GM23338 (cell line): ENCODE measurements at regions not wholly inside any gene's neighbourhood (a gene's known extent, or its start where the extent isn't known, plus 50 kb on each side); places are given as distances from the start of the nearest gene placed in this dataset.
A peak's percentile ranks its signal among the peaks of the same experiment; 100 is the strongest.

Experiments used
- ATAC-seq: fragments of 200-7000 bp; cut with Tn5 transposase; 3 replicates; pipeline ENCODE4 v1.9.1; 2020
- DNase-seq: peaks from one replicate; pipeline ENCODE4 v3.0.0-alpha.2; 2015; ENCODE audit warnings: low spot score
- H2AFZ ChIP-seq: fragments of 200-600 bp; sonication (generic); 2 replicates; pipeline ENCODE4 v1.8.0; 2016; ENCODE audit warnings: antibody characterized with exemption, mild to moderate bottlenecking, moderate library complexity
- H3F3A ChIP-seq: fragments of 200-600 bp; sonication (generic); replicated peaks from 2 replicates; pipeline ENCODE4 v1.8.0; 2017; ENCODE audit warnings: antibody characterized with exemption, mixed run types, low read depth
- H3K27ac ChIP-seq: fragments of 200-600 bp; sonication (generic); 2 replicates; pipeline ENCODE4 v1.6.1; 2016; ENCODE audit warnings: low read depth
- H3K27me3 ChIP-seq: fragments of 200-600 bp; sonication (generic); 2 replicates; pipeline ENCODE4 v1.8.0; 2016; ENCODE audit warnings: mild to moderate bottlenecking, mixed run types, moderate library complexity; ENCODE audit not compliant: insufficient read depth
- H3K36me3 ChIP-seq: fragments of 200-600 bp; sonication (generic); 2 replicates; pipeline ENCODE4 v1.8.0; 2016; ENCODE audit warnings: mild to moderate bottlenecking; ENCODE audit not compliant: insufficient read depth
- H3K4me1 ChIP-seq: fragments of 200-600 bp; sonication (generic); 2 replicates; pipeline ENCODE4 v1.8.0; 2016; ENCODE audit warnings: mild to moderate bottlenecking, moderate library complexity; ENCODE audit not compliant: insufficient read depth
- H3K4me2 ChIP-seq: fragments of 200-600 bp; sonication (generic); 2 replicates; pipeline ENCODE4 v1.7.1; 2017; ENCODE audit warnings: mixed run types
- H3K4me3 ChIP-seq: fragments of 200-600 bp; sonication (generic); 2 replicates; pipeline ENCODE4 v1.6.1; 2016; ENCODE audit warnings: mixed run types
- H3K79me2 ChIP-seq: fragments of 200-600 bp; sonication (generic); replicated peaks from 2 replicates; pipeline ENCODE4 v1.8.0; 2017; ENCODE audit warnings: mild to moderate bottlenecking; ENCODE audit not compliant: insufficient read depth
- H3K9me2 ChIP-seq: fragments of 200-600 bp; sonication (generic); 2 replicates; pipeline ENCODE4 v1.8.0; 2017; ENCODE audit not compliant: insufficient read depth
- H4K20me1 ChIP-seq: fragments of 200-600 bp; sonication (generic); replicated peaks from 2 replicates; pipeline ENCODE4 v1.8.0; 2017; ENCODE audit warnings: mild to moderate bottlenecking; ENCODE audit not compliant: insufficient read depth
- H3K27ac Mint-ChIP-seq: 2 replicates; pipeline ENCODE4 v1.8.0; 2020; ENCODE audit warnings: inconsistent platforms, mild to moderate bottlenecking, moderate library complexity, mixed read lengths
- H3K27me3 Mint-ChIP-seq: 3 replicates; pipeline ENCODE4 v1.8.0; 2022; ENCODE audit warnings: low read depth, mild to moderate bottlenecking, moderate library complexity, mixed read lengths, inconsistent platforms; ENCODE audit not compliant: insufficient read depth, poor library complexity
- H3K36me3 Mint-ChIP-seq: 3 replicates; pipeline ENCODE4 v1.8.0; 2021; ENCODE audit warnings: low read depth, mild to moderate bottlenecking, inconsistent platforms, moderate library complexity, mixed read lengths
- H3K4me1 Mint-ChIP-seq: 3 replicates; pipeline ENCODE4 v1.8.0; 2020; ENCODE audit warnings: mild to moderate bottlenecking, inconsistent platforms, mixed read lengths
- H3K4me3 Mint-ChIP-seq: 3 replicates; pipeline ENCODE4 v1.8.0; 2021; ENCODE audit warnings: moderate library complexity, mild to moderate bottlenecking, inconsistent platforms, mixed read lengths
- H3K9me3 Mint-ChIP-seq: 3 replicates; pipeline ENCODE4 v1.8.0; 2020; ENCODE audit warnings: moderate library complexity, mild to moderate bottlenecking, inconsistent platforms, mixed read lengths
- CREB1 ChIP-seq: fragments of 250-450 bp; sonication (Bioruptor Pico); IDR thresholded peaks from 2 replicates; pipeline ENCODE4 v1.5.0; 2020; ENCODE audit warnings: low read depth, mild to moderate bottlenecking, moderate library complexity
- CTCF ChIP-seq, 2 experiments: fragments of 200-600 bp in 1 of 2; sonication (generic) in 1 of 2; conservative IDR thresholded peaks; 2 replicates each; pipeline versions ENCODE4 v1.5.1 to v1.6.1; 2016 to 2017; ENCODE audit warnings: antibody characterized with exemption in 2 of 2, low read depth in 2 of 2, mild to moderate bottlenecking in 2 of 2, moderate library complexity in 1 of 2
- EZH2 ChIP-seq: fragments of 200-600 bp; sonication (generic); IDR thresholded peaks from one replicate; pipeline ENCODE4 v1.8.0; 2017; ENCODE audit warnings: antibody characterized with exemption, mild to moderate bottlenecking, low read depth; ENCODE audit not compliant: unreplicated experiment
- EZH2phosphoT487 ChIP-seq: fragments of 200-600 bp; sonication (generic); IDR thresholded peaks from one replicate; pipeline ENCODE4 v1.8.1; 2018; ENCODE audit warnings: antibody characterized with exemption; ENCODE audit not compliant: unreplicated experiment
- JUNB ChIP-seq: IDR thresholded peaks from one replicate; pipeline ENCODE4 v1.6.1; 2016; ENCODE audit warnings: antibody characterized with exemption; ENCODE audit not compliant: unreplicated experiment
- NANOG ChIP-seq: IDR thresholded peaks from 2 replicates; pipeline ENCODE4 v1.6.1; 2016; ENCODE audit warnings: antibody characterized with exemption, borderline replicate concordance
- POLR2AphosphoS5 ChIP-seq: IDR thresholded peaks from 2 replicates; pipeline ENCODE4 v1.6.1; 2016; ENCODE audit warnings: antibody characterized with exemption, low read depth
- REST ChIP-seq: IDR thresholded peaks from one replicate; pipeline ENCODE4 v1.6.1; 2018; ENCODE audit warnings: antibody characterized with exemption; ENCODE audit not compliant: unreplicated experiment
- STAT1 ChIP-seq: IDR thresholded peaks from one replicate; pipeline ENCODE4 v1.6.1; 2016; ENCODE audit warnings: antibody characterized with exemption; ENCODE audit not compliant: unreplicated experiment
- ZNF114 ChIP-seq: fragments of 250-450 bp; sonication (Bioruptor Pico); IDR thresholded peaks from 2 replicates; pipeline ENCODE4 v1.5.0; 2020; ENCODE audit warnings: mild to moderate bottlenecking, moderate library complexity
- ZNF331 ChIP-seq: fragments of 250-450 bp; sonication (Bioruptor Pico); IDR thresholded peaks from 2 replicates; pipeline ENCODE4 v1.5.0; 2020; ENCODE audit warnings: low read depth, mild to moderate bottlenecking, moderate library complexity
- TF ChIP-seq, protein P1 (sequence below): fragments of 250-450 bp; sonication (Bioruptor Pico); IDR thresholded peaks from 2 replicates; pipeline ENCODE4 v1.5.0; 2020; ENCODE audit warnings: mild to moderate bottlenecking, moderate library complexity
- TF ChIP-seq, protein P2 (sequence below): IDR thresholded peaks from 2 replicates; pipeline ENCODE4 v1.6.1; 2016; ENCODE audit warnings: antibody characterized with exemption

- no peaks in the 10 kb centered on the region for H3K9me3 Mint-ChIP-seq
- Histone ChIP-seq H3K4me3 (no peak overlapping the region), H3K4me1 (peaks cover 17% of the 10 kb centered on the region), H3K27ac (no peak overlapping the region), H2AFZ (peak overlapping the region; percentile 81; the same call in 1 of the 2 replicates), H3K27me3 (no peaks in the 10 kb centered on the region), H3K4me2 (no peak overlapping the region), H3K9me2 (no peaks in the 10 kb centered on the region), H3F3A (no peaks in the 10 kb centered on the region), H4K20me1 (no peaks in the 10 kb centered on the region), H3K79me2 (no peaks in the 10 kb centered on the region), H3K36me3 (no peaks in the 10 kb centered on the region)
- ATAC-seq (peak; percentile 26; the same call in 1 of the 3 replicates), DNase-seq (no peak)
- H3K36me3 Mint-ChIP-seq, result no peaks in the 10 kb centered on the region
- peaks cover 11% of the 10 kb centered on the region for H3K27me3 Mint-ChIP-seq
- peaks cover 22% of the 10 kb centered on the region for H3K4me1 Mint-ChIP-seq
- H3K27ac Mint-ChIP-seq, result no peak overlapping the region
- H3K4me3 Mint-ChIP-seq, result no peak overlapping the region
- TF ChIP-seq NANOG (no peak), CREB1 (CRISPR knock-in tag) (no peak), EZH2 (no peak), POLR2AphosphoS5 (no peak), REST (no peak), ZNF114 (no peak), JUNB (no peak), STAT1 (no peak), CTCF (conservative IDR thresholded peaks at IDR 0.05; ENCODE audit: low read depth in 2 of 2) (no peak), EZH2phosphoT487 (no peak), ZNF331 (no peak)
- TF ChIP-seq, protein P1, sequence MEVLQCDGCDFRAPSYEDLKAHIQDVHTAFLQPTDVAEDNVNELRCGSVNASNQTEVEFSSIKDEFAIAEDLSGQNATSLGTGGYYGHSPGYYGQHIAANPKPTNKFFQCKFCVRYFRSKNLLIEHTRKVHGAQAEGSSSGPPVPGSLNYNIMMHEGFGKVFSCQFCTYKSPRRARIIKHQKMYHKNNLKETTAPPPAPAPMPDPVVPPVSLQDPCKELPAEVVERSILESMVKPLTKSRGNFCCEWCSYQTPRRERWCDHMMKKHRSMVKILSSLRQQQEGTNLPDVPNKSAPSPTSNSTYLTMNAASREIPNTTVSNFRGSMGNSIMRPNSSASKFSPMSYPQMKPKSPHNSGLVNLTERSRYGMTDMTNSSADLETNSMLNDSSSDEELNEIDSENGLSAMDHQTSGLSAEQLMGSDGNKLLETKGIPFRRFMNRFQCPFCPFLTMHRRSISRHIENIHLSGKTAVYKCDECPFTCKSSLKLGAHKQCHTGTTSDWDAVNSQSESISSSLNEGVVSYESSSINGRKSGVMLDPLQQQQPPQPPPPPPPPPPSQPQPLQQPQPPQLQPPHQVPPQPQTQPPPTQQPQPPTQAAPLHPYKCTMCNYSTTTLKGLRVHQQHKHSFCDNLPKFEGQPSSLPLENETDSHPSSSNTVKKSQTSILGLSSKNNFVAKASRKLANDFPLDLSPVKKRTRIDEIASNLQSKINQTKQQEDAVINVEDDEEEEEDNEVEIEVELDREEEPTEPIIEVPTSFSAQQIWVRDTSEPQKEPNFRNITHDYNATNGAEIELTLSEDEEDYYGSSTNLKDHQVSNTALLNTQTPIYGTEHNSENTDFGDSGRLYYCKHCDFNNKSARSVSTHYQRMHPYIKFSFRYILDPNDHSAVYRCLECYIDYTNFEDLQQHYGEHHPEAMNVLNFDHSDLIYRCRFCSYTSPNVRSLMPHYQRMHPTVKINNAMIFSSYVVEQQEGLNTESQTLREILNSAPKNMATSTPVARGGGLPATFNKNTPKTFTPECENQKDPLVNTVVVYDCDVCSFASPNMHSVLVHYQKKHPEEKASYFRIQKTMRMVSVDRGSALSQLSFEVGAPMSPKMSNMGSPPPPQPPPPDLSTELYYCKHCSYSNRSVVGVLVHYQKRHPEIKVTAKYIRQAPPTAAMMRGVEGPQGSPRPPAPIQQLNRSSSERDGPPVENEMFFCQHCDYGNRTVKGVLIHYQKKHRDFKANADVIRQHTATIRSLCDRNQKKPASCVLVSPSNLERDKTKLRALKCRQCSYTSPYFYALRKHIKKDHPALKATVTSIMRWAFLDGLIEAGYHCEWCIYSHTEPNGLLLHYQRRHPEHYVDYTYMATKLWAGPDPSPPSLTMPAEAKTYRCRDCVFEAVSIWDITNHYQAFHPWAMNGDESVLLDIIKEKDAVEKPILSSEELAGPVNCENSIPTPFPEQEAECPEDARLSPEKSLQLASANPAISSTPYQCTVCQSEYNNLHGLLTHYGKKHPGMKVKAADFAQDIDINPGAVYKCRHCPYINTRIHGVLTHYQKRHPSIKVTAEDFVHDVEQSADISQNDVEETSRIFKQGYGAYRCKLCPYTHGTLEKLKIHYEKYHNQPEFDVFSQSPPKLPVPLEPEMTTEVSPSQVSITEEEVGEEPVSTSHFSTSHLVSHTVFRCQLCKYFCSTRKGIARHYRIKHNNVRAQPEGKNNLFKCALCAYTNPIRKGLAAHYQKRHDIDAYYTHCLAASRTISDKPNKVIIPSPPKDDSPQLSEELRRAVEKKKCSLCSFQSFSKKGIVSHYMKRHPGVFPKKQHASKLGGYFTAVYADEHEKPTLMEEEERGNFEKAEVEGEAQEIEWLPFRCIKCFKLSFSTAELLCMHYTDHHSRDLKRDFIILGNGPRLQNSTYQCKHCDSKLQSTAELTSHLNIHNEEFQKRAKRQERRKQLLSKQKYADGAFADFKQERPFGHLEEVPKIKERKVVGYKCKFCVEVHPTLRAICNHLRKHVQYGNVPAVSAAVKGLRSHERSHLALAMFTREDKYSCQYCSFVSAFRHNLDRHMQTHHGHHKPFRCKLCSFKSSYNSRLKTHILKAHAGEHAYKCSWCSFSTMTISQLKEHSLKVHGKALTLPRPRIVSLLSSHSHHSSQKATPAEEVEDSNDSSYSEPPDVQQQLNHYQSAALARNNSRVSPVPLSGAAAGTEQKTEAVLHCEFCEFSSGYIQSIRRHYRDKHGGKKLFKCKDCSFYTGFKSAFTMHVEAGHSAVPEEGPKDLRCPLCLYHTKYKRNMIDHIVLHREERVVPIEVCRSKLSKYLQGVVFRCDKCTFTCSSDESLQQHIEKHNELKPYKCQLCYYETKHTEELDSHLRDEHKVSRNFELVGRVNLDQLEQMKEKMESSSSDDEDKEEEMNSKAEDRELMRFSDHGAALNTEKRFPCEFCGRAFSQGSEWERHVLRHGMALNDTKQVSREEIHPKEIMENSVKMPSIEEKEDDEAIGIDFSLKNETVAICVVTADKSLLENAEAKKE (CRISPR knock-in tag), result no peak
- TF ChIP-seq, protein P2, sequence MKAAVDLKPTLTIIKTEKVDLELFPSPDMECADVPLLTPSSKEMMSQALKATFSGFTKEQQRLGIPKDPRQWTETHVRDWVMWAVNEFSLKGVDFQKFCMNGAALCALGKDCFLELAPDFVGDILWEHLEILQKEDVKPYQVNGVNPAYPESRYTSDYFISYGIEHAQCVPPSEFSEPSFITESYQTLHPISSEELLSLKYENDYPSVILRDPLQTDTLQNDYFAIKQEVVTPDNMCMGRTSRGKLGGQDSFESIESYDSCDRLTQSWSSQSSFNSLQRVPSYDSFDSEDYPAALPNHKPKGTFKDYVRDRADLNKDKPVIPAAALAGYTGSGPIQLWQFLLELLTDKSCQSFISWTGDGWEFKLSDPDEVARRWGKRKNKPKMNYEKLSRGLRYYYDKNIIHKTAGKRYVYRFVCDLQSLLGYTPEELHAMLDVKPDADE, result no peak
These were observed 73.0 kb upstream of the SCOC start for GRCh38 chr4:140300271-140300970.
